WERI-Rb-1 (cell line): ENCODE measurements at regions not wholly inside any gene's neighbourhood (a gene's known extent, or its start where the extent isn't known, plus 50 kb on each side); places are given as distances from the start of the nearest gene placed in this dataset.

Experiments used
- DNase-seq: peaks from one replicate; pipeline ENCODE4 v3.0.0-alpha.2; 2020
- H3K27ac ChIP-seq: fragments of 250-450 bp; sonication (Bioruptor Pico); 2 replicates; pipeline ENCODE4 v1.5.1; 2020; ENCODE audit warnings: mild to moderate bottlenecking, moderate library complexity
- H3K27me3 ChIP-seq: fragments of 250-450 bp; sonication (Bioruptor Pico); 2 replicates; pipeline ENCODE4 v1.5.1; 2021; ENCODE audit warnings: mild to moderate bottlenecking, low read depth, moderate library complexity; ENCODE audit not compliant: insufficient read depth, severe bottlenecking
- H3K36me3 ChIP-seq: fragments of 250-450 bp; sonication (Bioruptor Pico); 2 replicates; pipeline ENCODE4 v1.5.1; 2020; ENCODE audit warnings: mild to moderate bottlenecking, moderate library complexity
- H3K4me3 ChIP-seq: 2 replicates; pipeline ENCODE4 v1.5.1; 2011; ENCODE audit warnings: low read depth, mild to moderate bottlenecking, control low read depth, low read length
- H3K9me3 ChIP-seq: fragments of 250-450 bp; sonication (Bioruptor Pico); 2 replicates; pipeline ENCODE4 v1.5.1; 2021; ENCODE audit warnings: mild to moderate bottlenecking, moderate library complexity; ENCODE audit not compliant: severe bottlenecking
- CTCF ChIP-seq: IDR thresholded peaks from 2 replicates; pipeline ENCODE4 v1.5.1; 2011; ENCODE audit warnings: low read depth, mild to moderate bottlenecking, control low read depth, inconsistent platforms, low read length

GRCh38 chr6:3526962-3527650 is 70.3 kb upstream of the SLC22A23 start:
- no peaks in the 10 kb centered on the region for H3K27me3 ChIP-seq
- no peak for DNase-seq
- H3K36me3 ChIP-seq = no peaks in the 10 kb centered on the region
- peaks cover under 1% of the 10 kb centered on the region for H3K9me3 ChIP-seq
- no peak for TF ChIP-seq CTCF
- no peak overlapping the region for H3K27ac ChIP-seq
- H3K4me3 ChIP-seq = no peak overlapping the region

GRCh38 chr6:3525915-3526314 is 69.1 kb upstream of the SLC22A23 start:
- peaks cover 7% of the 10 kb centered on the region for H3K9me3 ChIP-seq

GRCh38 chr6:3524456-3524855 is 67.6 kb upstream of the SLC22A23 start:
- Histone ChIP-seq H3K27ac (no peak overlapping the region), H3K36me3 (no peaks in the 10 kb centered on the region), H3K27me3 (no peaks in the 10 kb centered on the region), H3K9me3 (peaks cover 7% of the 10 kb centered on the region), H3K4me3 (no peak overlapping the region)
- no peak for DNase-seq
- no peak for TF ChIP-seq CTCF

More at GRCh38 chr6:3525915-3526314, 69.1 kb upstream of the SLC22A23 start:
- Histone ChIP-seq H3K4me3 (no peak overlapping the region), H3K27ac (no peak overlapping the region), H3K27me3 (no peaks in the 10 kb centered on the region), H3K36me3 (no peaks in the 10 kb centered on the region)
- TF ChIP-seq CTCF = no peak
- DNase-seq = no peak

- no peaks in the 10 kb centered on the region for H3K27me3 ChIP-seq
- no peak overlapping the region for H3K27ac ChIP-seq
- no peak overlapping the region for H3K4me3 ChIP-seq
- H3K36me3 ChIP-seq = no peaks in the 10 kb centered on the region
- peak; percentile 66 for DNase-seq
- peaks cover 7% of the 10 kb centered on the region for H3K9me3 ChIP-seq
- TF ChIP-seq CTCF = no peak
Measured at GRCh38 chr6:3523966-3524365, 67.1 kb upstream of the SLC22A23 start.

- Histone ChIP-seq H3K4me3 (no peak overlapping the region), H3K27me3 (no peaks in the 10 kb centered on the region), H3K27ac (no peak overlapping the region), H3K36me3 (no peaks in the 10 kb centered on the region), H3K9me3 (peaks cover 7% of the 10 kb centered on the region)
- no peak for DNase-seq
- TF ChIP-seq CTCF = no peak
Measured at GRCh38 chr6:3523271-3523670, 66.4 kb upstream of the SLC22A23 start.

- Histone ChIP-seq H3K27me3 (no peaks in the 10 kb centered on the region), H3K27ac (no peak overlapping the region), H3K9me3 (peaks cover 7% of the 10 kb centered on the region), H3K4me3 (no peak overlapping the region), H3K36me3 (no peaks in the 10 kb centered on the region)
- no peak for TF ChIP-seq CTCF
- DNase-seq = no peak
Measured at GRCh38 chr6:3522561-3523260, 65.9 kb upstream of the SLC22A23 start.
